DMS53 treated with DMSO at 0.1 percent for 48 hours (cell line): ENCODE measurements at regions not wholly inside any gene's neighbourhood (a gene's known extent, or its start where the extent isn't known, plus 50 kb on each side); places are given as distances from the start of the nearest gene placed in this dataset.
"Not testable (repeated sequence)": the region's sequence is repeated elsewhere in the genome, so short reads cannot be mapped to it uniquely, and the experiment has no call there.

Experiments used
- DNase-seq: peaks from one replicate; lab custom pipeline; 2025; ENCODE audit not compliant: unreplicated experiment; lab: John Stamatoyannopoulos, UW

- DNase-seq = no peak
Observed at GRCh38 chr5:104347119-104347708, 784.6 kb upstream of the NUDT12 start.

DNA sequence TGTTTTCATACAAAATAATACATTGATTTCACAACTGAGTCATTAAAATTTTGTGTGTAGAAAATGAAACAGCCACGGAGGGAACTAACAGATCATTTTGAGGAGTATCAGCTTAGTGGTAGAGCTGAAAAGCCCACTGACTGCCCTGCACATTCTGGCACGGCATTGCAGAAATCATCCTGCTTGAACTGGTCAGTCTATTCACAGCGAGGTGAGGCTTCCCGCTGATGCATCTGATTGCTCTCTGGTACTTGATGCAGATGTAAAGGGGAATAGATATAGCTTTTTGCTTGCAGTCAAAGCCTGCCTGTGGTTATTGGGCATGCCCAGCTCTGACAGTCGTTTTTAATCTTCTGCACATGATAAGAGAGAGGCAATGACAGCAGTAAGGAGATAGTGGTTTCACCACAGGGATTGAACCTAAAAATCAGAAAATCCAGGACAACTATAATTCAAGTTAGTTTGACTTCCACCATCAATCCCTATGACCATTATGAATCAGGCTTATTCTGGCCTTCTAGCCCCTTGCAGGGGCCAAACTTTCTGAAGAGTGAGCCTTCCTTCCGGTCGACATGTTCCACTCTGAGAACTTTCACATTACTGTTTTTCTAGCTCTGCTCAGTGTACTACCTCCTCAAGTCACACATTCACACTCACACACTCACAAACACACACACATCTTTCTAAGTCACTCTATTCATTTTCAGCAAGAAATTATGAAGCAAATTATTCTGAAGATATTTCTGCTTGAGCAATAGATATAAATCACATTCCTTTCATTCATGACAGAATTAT is 782.8 kb upstream of the NUDT12 start:
- no peak for DNase-seq

- DNase-seq = no peak
Observed at GRCh38 chr5:104344809-104345208, 782.2 kb upstream of the NUDT12 start.

DNA sequence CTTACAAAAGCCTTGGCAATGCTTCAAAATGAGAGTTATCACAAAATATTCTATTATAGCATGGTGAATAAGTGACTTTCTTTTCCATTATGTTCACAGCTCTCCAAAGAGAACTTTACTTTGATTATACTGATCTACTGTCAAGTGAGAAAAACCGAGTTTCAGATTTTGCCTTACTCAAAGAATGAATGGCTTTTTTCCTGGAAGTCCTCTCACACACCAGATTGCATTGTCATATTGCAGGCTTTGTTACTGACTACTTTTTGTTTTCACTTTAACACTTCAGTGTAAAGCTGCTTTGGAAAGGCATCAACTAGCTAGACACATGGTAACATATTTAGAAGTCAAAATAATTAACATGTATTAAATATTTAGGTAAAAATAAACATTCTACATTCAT is 765.2 kb upstream of the NUDT12 start:
- no peak for DNase-seq

DNA sequence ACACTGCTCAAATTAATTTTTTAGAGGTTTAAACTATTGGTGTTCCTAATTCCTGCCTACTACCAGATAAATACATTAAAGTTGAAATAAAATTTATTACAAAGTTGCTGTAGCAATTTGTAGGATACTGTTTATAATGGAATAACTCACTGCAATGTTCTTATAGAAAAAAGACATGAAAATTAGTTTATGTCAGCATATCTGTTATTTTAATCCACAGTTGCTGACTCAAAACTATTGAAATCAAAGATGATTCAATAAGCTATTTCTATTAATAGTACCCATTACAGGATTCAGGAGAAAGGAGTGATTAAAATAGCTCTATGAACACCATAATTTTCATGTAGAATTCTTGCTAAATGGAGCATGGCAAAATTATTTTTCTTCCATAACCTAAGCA is 764.4 kb upstream of the NUDT12 start:
- DNase-seq = no peak

GRCh38 chr5:104325356-104325755 is 762.8 kb upstream of the NUDT12 start:
- DNase-seq = no peak

GRCh38 chr5:104316676-104317075 is 754.1 kb upstream of the NUDT12 start:
- not testable (repeated sequence) for DNase-seq

- no peak for DNase-seq
Observed at GRCh38 chr5:104312481-104312880, 749.9 kb upstream of the NUDT12 start.

DNA sequence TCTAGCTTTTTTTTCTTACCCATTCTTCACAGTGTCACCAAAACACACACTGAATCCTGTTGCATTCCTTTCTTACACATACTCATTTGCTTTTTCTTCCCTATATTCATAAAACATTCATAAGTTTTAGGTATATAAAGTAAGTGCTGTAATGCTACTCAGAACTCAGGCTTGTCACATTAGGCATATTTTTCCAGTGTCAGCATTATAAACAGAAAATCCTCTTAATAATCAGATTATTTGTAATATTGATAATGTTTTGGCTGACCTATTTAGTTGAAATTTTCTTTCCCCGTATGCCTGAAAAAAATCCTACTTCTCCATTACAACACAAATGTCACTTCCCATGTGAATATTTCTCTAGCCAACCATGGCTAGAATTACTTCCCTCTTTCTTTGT is 743.0 kb upstream of the NUDT12 start:
- no peak for DNase-seq

- DNase-seq = no peak
Observed at GRCh38 chr5:104299998-104300706, 737.6 kb upstream of the NUDT12 start.

- DNase-seq = no peak
Observed at GRCh38 chr5:104298518-104298917, 735.9 kb upstream of the NUDT12 start.

- DNase-seq = no peak
Observed at GRCh38 chr5:104297076-104297475, 734.5 kb upstream of the NUDT12 start.

GRCh38 chr5:104295991-104296390 is 733.4 kb upstream of the NUDT12 start:
- no peak for DNase-seq

GRCh38 chr5:104283136-104283535 is 720.5 kb upstream of the NUDT12 start:
- DNase-seq = no peak

- no peak for DNase-seq
Observed at GRCh38 chr5:104273725-104274124, 711.1 kb upstream of the NUDT12 start.

DNA sequence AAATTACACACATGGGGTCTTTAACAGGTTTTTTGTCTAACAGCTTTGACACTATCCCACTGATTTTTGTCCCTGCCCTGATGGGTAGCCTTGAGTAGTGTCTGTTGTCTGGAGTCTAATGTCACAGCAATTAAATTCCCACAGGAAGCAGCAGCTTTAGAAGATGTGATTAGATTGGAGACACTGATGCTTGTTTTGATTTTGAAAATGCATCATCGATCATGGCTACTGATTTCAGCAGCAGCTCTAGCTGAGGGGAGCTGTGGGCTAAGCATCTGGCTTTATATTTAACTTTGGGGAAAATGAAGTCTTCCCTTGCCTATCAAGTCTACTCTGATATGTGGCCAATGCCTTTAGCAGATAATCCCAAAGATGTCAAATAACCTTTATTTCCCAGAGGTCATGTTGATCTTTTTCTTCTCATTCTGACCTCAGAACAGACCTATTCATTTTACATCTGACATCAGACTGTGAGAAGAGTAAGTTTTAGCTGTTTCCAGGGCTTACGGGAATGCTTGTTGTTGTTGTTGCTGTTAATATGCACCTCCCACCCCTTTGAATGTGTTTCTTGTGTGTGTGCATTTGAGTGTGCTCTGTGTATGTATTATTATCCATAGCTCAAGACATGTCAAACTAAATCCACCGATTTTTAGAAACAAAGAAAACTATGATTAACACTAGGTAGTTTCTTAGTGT is 704.9 kb upstream of the NUDT12 start:
- DNase-seq = no peak

DNA sequence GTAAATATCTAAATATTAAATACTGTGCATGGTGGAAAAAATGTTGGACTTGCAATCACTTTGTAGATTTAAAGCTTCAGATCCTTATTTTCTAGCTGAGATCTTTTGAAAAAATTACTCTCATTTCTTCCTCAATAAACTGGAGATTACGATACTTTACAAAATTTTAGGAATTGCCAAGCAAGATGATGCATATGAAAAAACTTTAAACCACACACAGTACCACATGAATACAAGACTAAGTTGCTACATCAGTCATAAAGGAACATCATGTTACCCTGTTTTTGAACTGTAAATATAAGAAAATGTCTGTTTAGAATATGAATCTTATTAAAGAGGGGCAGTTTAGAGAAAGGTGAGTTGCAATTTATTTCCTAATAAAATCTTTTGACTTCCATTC is 703.6 kb upstream of the NUDT12 start:
- no peak for DNase-seq

GRCh38 chr5:104265531-104266140 is 703.0 kb upstream of the NUDT12 start:
- DNase-seq = no peak

DNA sequence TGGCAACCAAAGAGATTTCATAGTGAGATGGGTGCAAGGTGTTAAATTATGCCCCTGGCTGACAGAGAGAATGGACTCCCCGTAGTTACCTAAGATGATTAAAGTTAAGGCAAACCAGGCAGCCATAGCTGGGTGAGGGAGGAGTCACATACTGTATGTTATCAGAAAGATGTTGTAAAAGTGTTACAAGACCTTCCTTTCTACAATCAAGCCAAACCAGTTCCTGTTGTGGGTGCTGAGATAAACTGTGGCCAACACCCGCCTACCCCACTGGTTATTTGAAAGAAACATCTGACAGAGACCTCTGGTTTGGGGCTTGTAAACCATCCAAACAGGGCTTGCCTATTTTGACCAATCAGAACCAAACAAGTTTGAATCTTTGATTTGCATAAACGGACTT is 684.7 kb upstream of the NUDT12 start:
- no peak for DNase-seq

DNA sequence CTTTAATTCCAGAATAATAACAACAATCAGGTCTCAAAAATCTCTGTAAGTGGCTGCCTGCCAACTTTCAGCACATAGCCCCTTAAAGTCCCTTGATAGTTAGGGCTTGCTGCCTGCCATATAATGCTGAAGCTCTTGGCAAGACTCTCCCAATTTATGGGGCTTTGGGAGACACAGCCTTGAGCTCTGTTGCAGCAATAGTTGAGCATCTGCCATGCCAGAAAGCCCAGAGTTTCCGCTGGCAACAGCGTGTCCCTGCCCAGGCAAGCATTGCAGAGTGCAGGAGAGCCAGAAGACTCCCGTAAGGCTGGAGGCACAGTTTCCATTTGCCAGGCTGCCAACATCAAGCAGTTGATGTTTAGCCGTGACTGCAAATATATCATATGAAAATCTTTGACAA is 678.5 kb upstream of the NUDT12 start:
- no peak for DNase-seq

- no peak for DNase-seq
Observed at GRCh38 chr5:104237586-104237985, 675.0 kb upstream of the NUDT12 start.
